ENCODE measurements at regions not wholly inside any gene's neighbourhood (a gene's known extent, or its start where the extent isn't known, plus 50 kb on each side); places are given as distances from the start of the nearest gene placed in this dataset.

DNA sequence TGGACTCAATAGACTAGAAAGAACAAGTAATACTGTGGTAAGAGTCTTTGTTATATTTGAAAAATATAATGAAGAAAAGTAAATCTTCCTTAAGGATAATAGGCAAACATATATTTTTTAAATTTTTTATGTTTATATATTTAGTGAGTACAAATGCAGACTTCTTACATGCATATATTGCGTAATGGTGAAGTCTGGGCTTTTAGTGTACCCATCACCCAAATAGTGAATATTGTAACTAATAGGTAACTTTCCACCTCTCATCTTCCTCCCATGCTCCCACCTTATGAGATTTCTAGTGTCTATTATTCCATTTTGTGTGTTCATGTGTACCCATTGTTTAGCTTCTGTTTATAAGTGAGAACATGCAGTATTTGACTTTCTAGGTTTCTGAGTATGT, 711.2 kb upstream of the NDST4 start:
- TF ChIP-seq EZH2 (IDR thresholded peaks at IDR 0.05; ENCODE audit: low read length, missing control alignments) = no peak
- TF ChIP-seq, protein P1, sequence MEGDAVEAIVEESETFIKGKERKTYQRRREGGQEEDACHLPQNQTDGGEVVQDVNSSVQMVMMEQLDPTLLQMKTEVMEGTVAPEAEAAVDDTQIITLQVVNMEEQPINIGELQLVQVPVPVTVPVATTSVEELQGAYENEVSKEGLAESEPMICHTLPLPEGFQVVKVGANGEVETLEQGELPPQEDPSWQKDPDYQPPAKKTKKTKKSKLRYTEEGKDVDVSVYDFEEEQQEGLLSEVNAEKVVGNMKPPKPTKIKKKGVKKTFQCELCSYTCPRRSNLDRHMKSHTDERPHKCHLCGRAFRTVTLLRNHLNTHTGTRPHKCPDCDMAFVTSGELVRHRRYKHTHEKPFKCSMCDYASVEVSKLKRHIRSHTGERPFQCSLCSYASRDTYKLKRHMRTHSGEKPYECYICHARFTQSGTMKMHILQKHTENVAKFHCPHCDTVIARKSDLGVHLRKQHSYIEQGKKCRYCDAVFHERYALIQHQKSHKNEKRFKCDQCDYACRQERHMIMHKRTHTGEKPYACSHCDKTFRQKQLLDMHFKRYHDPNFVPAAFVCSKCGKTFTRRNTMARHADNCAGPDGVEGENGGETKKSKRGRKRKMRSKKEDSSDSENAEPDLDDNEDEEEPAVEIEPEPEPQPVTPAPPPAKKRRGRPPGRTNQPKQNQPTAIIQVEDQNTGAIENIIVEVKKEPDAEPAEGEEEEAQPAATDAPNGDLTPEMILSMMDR (conservative IDR thresholded peaks at IDR 0.05 in 1 of 2, IDR thresholded peaks at IDR 0.05 in 1 of 2; ENCODE audit: low read depth in 1 of 2, low read length in 2 of 2) = no peak
- Histone ChIP-seq H3K4me3 (replicated peaks in 1 of 4; ENCODE audit: control extremely low read depth in 1 of 4, insufficient read depth in 1 of 4, low read depth in 3 of 4, low read length in 4 of 4) (no peak overlapping the region), H3K9me3 (ENCODE audit: control insufficient read depth, insufficient read depth, low read depth, low read length) (no peaks in the 10 kb centered on the region)

DNA sequence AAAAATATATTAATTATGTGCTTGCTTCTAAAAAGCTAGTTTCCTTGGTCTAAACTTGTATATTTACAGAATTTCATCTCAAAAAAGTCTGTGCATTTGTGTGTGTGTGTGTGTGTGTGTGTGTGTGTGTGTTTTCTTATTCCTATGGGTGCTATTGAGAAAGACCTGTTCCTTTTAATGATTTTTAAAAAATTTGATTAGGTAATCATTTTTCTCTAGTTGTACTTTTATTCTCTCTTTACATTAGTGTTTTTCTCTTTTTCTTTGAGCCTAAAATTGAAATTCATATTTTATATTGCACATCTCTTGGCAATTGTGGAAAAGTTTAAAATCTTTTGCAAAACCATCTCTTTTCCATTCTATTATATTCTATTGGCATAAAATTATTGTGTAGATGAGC, 690.4 kb upstream of the NDST4 start:
- Histone ChIP-seq H3K79me2 (ENCODE audit: control insufficient read depth, insufficient read depth, low read length) (no peaks in the 10 kb centered on the region), H3K27ac (ENCODE audit: insufficient read depth, low read length) (no peak overlapping the region), H2AFZ (ENCODE audit: low read length) (no peak overlapping the region), H3K9ac (ENCODE audit: insufficient read depth, low read length) (no peak overlapping the region), H3K4me1 (ENCODE audit: control insufficient read depth, extremely low read depth, insufficient read depth, low read length) (no peaks in the 10 kb centered on the region), H3K36me3 (ENCODE audit: control insufficient read depth, insufficient read depth, low read length) (no peaks in the 10 kb centered on the region), H3K4me3 (replicated peaks in 1 of 4; ENCODE audit: control extremely low read depth in 1 of 4, insufficient read depth in 1 of 4, low read depth in 3 of 4, low read length in 4 of 4) (no peak overlapping the region), H3K27me3 (ENCODE audit: control insufficient read depth, insufficient read depth, low read length) (no peaks in the 10 kb centered on the region), H4K20me1 (ENCODE audit: control insufficient read depth, extremely low read depth, insufficient read depth, low read length) (no peaks in the 10 kb centered on the region), H3K9me3 (ENCODE audit: control insufficient read depth, insufficient read depth, low read depth, low read length) (no peaks in the 10 kb centered on the region), H3K4me2 (ENCODE audit: extremely low read depth, insufficient read depth, low read length) (no peak overlapping the region)
- TF ChIP-seq EZH2 (IDR thresholded peaks at IDR 0.05; ENCODE audit: low read length, missing control alignments) = no peak
- TF ChIP-seq, protein P1 (conservative IDR thresholded peaks at IDR 0.05 in 1 of 2, IDR thresholded peaks at IDR 0.05 in 1 of 2; ENCODE audit: low read depth in 1 of 2, low read length in 2 of 2) = no peak
- DNase-seq (ENCODE audit: low read depth in 2 of 2) = no peak

More for the DNA sequence above, 711.2 kb upstream of the NDST4 start:
- no peak for DNase-seq (ENCODE audit: low read depth in 2 of 2)
- H3K27ac ChIP-seq (ENCODE audit: insufficient read depth, low read length) = no peak overlapping the region
- no peaks in the 10 kb centered on the region for H4K20me1 ChIP-seq (ENCODE audit: control insufficient read depth, extremely low read depth, insufficient read depth, low read length)
- no peak overlapping the region for H3K4me2 ChIP-seq (ENCODE audit: extremely low read depth, insufficient read depth, low read length)
- no peak overlapping the region for H3K9ac ChIP-seq (ENCODE audit: insufficient read depth, low read length)
- no peaks in the 10 kb centered on the region for H3K27me3 ChIP-seq (ENCODE audit: control insufficient read depth, insufficient read depth, low read length)
- H3K4me1 ChIP-seq (ENCODE audit: control insufficient read depth, extremely low read depth, insufficient read depth, low read length) = no peaks in the 10 kb centered on the region
- H3K79me2 ChIP-seq (ENCODE audit: control insufficient read depth, insufficient read depth, low read length) = no peaks in the 10 kb centered on the region
- no peaks in the 10 kb centered on the region for H3K36me3 ChIP-seq (ENCODE audit: control insufficient read depth, insufficient read depth, low read length)
- H2AFZ ChIP-seq (ENCODE audit: low read length) = no peak overlapping the region

DNA sequence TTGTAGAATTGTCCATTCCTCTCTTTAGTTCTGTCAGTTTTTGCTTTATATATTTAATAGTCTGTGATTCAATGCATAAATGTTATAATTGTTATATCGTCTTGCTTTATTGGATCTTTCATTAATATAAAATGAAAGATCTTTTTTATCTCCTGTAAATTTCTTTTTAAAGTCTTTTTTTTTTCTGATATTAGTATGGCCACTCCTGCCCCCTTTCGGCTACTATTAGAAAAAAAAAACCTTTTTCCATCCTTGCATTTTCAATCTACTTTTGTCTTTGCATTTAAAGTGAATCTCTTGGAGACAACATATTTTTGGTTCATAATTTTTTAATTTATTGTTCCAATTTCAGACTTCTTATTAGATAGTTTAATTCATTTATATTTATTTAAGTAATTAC, 677.4 kb upstream of the NDST4 start:
- H3K4me3 ChIP-seq (replicated peaks in 1 of 4; ENCODE audit: control extremely low read depth in 1 of 4, insufficient read depth in 1 of 4, low read depth in 3 of 4, low read length in 4 of 4) = no peak overlapping the region
- no peaks in the 10 kb centered on the region for H3K36me3 ChIP-seq (ENCODE audit: control insufficient read depth, insufficient read depth, low read length)
- no peak overlapping the region for H3K4me2 ChIP-seq (ENCODE audit: extremely low read depth, insufficient read depth, low read length)
- no peak for DNase-seq (ENCODE audit: low read depth in 2 of 2)
- no peaks in the 10 kb centered on the region for H3K27me3 ChIP-seq (ENCODE audit: control insufficient read depth, insufficient read depth, low read length)
- no peak overlapping the region for H2AFZ ChIP-seq (ENCODE audit: low read length)
- no peaks in the 10 kb centered on the region for H3K9me3 ChIP-seq (ENCODE audit: control insufficient read depth, insufficient read depth, low read depth, low read length)
- H4K20me1 ChIP-seq (ENCODE audit: control insufficient read depth, extremely low read depth, insufficient read depth, low read length) = no peaks in the 10 kb centered on the region
- no peak overlapping the region for H3K9ac ChIP-seq (ENCODE audit: insufficient read depth, low read length)
- no peaks in the 10 kb centered on the region for H3K79me2 ChIP-seq (ENCODE audit: control insufficient read depth, insufficient read depth, low read length)
- TF ChIP-seq, protein P1 (conservative IDR thresholded peaks at IDR 0.05 in 1 of 2, IDR thresholded peaks at IDR 0.05 in 1 of 2; ENCODE audit: low read depth in 1 of 2, low read length in 2 of 2) = no peak
- no peak for TF ChIP-seq EZH2 (IDR thresholded peaks at IDR 0.05; ENCODE audit: low read length, missing control alignments)
- H3K4me1 ChIP-seq (ENCODE audit: control insufficient read depth, extremely low read depth, insufficient read depth, low read length) = no peaks in the 10 kb centered on the region
- no peak overlapping the region for H3K27ac ChIP-seq (ENCODE audit: insufficient read depth, low read length)
